PC-3 (cell line): ENCODE measurements at regions not wholly inside any gene's neighbourhood (a gene's known extent, or its start where the extent isn't known, plus 50 kb on each side); places are given as distances from the start of the nearest gene placed in this dataset.

Source experiments
- CTCF ChIP-seq: fragments of 300-600 bp; sonication (generic); conservative IDR thresholded peaks from 2 replicates; pipeline ENCODE4 v1.5.1; 2017; ENCODE audit warnings: antibody characterized with exemption, low read depth, mild to moderate bottlenecking, low read length
- EZH2phosphoT487 ChIP-seq: fragments of 300-600 bp; sonication (generic); IDR thresholded peaks from 2 replicates; pipeline ENCODE4 v1.6.1; 2018; ENCODE audit warnings: mild to moderate bottlenecking, antibody characterized with exemption, low read length, borderline replicate concordance

GRCh38 chr4:103268746-103269145, 70.6 kb upstream of the CENPE start:
- TF ChIP-seq CTCF = no peak
- TF ChIP-seq EZH2phosphoT487 = no peak
